ENCODE measurements at regions not wholly inside any gene's neighbourhood (a gene's known extent, or its start where the extent isn't known, plus 50 kb on each side); places are given as distances from the start of the nearest gene placed in this dataset.
"Not testable (repeated sequence)": the region's sequence is repeated elsewhere in the genome, so short reads cannot be mapped to it uniquely, and the experiment has no call there.

DNA sequence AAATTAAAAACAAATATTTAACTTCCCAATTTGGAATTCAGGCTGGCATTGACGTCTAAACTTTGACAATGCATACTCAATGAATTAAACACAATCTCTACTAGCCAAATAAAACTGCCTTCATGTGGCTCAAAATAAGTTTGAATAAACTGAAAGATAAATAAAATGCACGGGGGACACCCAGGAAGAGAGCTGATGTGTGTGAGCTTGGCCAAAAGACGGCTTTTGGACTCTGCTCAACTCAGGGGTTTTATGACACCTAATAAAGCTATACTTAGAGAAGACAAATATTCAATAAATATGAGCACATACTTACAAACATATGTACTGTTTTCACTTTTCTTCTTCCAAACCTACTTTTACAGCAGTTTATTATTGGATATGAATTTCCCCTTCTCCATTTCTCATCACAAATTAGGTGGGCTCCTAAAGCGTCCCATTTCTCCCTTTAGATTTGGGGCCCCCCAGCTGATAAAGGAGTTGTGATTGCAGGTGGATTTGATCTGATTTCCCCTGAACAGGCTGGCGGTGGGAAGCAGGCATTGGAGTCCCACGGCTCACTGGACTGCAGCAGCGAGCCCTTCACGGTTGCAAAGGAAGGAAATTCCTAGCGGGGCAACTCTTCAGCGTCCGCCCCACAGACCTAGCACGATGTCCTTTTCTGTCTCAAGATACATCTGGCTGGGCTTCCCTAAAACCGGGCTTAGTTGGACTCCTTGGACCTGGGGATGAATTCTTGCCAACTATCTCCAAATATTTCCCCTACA, 79.6 kb downstream of the INSIG1 start:
- no peak for DNase-seq (ENCODE audit: low spot score)

- DNase-seq (ENCODE audit: low spot score), result peak; percentile 32
These were observed 79.9 kb upstream of the EN2 start for GRCh38 chr7:155377838-155378579.

GRCh38 chr7:155378580-155378934, 79.4 kb upstream of the EN2 start:
- no peak for DNase-seq (ENCODE audit: low spot score)

- DNase-seq (ENCODE audit: low spot score), result no peak
These were observed 78.7 kb upstream of the EN2 start for GRCh38 chr7:155378959-155379871.

DNA sequence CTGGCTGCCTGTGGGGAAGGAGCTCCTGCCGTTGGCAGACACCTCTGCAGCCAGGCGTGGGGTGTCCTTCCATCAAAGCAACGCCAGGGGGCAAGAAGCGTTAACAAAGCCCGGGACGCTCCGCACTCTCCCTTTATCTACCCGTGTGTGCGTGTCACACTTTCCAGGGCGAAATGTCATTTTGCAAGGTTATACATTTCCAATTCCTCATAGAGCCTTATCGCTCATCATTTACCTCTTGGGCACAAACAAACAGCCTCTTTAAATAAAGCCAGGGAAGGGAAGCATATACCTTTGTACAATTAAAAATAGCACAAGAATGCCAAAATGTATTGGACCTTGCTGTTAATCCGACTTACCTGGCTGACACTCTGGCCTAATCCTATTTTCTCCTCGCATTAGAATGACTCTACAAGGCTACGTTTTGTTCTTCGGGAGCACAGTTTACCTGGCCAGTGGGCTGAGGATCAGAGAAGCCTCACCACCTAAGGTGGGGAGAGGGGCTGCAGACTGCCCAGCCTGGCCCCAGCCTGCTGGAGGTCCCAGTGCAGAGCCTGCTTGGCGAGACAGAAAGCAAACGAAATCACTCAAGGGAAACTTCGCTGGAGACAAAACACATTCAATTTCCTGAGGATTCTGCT, 77.6 kb upstream of the EN2 start:
- peak; percentile 87 for DNase-seq (ENCODE audit: low spot score)

DNA sequence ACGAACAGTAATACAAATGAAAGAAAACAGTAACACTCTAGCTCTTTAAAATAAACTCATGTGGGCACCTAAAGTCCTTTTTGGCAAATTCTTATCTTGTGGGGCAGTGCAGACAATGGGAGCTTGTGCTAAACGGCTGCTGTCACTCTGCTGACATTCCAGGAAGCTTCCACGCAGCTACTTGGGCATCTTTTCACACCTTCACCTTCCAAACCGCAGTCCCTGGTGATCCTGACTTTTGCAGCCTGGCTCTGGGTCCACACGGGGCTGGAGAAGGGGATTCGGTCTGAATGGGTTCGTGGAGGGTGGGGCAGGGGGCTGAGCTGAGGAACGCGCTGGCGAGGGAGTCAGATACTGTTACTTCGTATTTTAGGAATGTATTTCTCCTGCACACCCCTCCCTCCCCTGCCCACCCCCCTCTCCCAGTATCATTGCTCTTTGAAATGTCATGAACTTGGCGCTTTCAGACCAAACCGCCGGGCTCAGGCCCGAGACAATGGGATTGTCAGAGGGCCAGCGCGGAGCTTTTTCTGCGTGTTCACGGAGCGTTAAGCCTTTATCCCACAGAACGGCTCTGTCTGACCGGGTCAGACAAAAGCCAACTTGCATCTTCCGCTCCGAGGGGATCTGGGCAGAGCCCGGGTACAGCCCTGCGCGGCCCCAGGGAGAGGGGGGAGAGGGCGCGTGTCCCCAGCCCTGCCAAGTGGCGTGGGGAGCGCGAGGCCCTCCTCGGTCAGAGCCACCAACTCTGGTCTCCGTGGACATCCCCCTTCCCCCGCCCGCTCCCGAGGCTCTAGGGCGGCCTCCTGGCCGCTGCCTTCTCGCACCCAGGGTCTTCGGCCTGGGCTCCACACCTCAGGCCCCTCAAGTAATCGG, 76.7 kb upstream of the EN2 start:
- DNase-seq (ENCODE audit: low spot score), result no peak

GRCh38 chr7:155381852-155382801, 75.8 kb upstream of the EN2 start:
- no peak for DNase-seq (ENCODE audit: low spot score)

GRCh38 chr7:155382802-155383171, 75.1 kb upstream of the EN2 start:
- no peak for DNase-seq (ENCODE audit: low spot score)

GRCh38 chr7:155383756-155384491, 74.0 kb upstream of the EN2 start:
- DNase-seq (ENCODE audit: low spot score), result no peak

DNA sequence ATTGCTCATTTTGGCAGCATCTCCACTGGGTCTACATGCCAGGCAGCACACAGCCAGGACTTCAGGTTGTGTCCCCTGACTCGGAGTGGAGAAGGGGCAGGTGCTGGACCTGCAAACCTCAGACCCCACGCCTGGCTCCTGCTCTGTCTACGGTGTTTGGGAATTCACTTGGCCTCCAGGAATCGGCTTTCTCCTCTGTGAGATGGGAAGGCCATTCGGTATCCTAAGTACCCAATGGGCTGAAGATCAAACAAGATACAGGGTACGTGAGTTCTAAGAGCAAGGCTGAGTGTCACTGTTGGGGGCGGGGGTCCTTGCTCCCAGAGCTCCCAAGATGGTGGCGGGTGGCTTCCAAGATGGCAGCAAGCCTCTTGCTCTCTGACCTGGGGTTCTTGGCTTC, 73.2 kb upstream of the EN2 start:
- DNase-seq (ENCODE audit: low spot score), result no peak

GRCh38 chr7:155385182-155385581, 72.7 kb upstream of the EN2 start:
- DNase-seq (ENCODE audit: low spot score), result not testable (repeated sequence)

- no peak for DNase-seq (ENCODE audit: low spot score)
These were observed 71.3 kb upstream of the EN2 start for GRCh38 chr7:155386608-155387007.

GRCh38 chr7:155387066-155387620, 70.8 kb upstream of the EN2 start:
- no peak for DNase-seq (ENCODE audit: low spot score)

GRCh38 chr7:155388561-155388960, 69.4 kb upstream of the EN2 start:
- no peak for DNase-seq (ENCODE audit: low spot score)

- no peak for DNase-seq (ENCODE audit: low spot score)
These were observed 66.5 kb upstream of the EN2 start for GRCh38 chr7:155391414-155391813.

DNA sequence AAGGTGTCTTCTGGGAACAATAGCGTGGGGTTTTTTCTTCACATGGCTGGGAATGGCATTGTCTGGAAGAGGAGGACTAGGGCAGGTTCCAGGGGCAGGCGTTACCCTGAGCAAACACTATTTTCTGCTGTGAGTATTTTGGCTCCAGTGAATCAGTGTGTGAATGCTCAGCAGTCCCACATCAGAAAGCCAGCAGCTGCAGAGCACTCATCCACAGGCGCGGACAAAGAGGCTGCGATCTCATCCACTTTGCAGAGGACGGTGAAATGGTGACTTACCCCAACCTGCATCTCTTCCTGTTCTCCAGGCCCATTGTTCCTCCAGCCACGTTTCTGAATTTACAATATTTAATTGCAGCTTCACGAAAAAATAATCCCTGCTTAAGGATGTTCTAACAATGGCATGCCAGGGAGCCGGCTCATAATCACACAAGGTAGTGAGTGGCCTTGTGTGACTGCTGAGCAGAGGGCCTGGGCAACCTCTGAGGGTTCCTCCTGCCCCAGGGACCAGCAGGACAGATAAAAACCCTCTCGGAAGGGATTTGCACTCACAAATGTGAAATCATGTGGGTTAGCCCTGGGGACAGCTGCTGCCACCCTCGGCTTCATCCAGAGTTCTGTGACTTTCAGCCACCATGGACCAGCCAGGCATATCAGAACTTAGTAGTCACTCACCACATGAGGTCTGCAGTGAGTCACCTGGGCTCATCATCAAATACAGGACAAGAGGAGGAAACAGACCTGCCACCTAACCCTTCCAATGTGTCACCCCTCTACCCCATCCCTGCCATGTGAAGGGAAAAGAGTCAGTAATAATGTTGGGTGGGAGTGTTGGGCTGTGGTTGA, 65.0 kb upstream of the EN2 start:
- no peak for DNase-seq (ENCODE audit: low spot score)

GRCh38 chr7:155394413-155394812, 63.5 kb upstream of the EN2 start:
- DNase-seq (ENCODE audit: low spot score), result no peak

DNA sequence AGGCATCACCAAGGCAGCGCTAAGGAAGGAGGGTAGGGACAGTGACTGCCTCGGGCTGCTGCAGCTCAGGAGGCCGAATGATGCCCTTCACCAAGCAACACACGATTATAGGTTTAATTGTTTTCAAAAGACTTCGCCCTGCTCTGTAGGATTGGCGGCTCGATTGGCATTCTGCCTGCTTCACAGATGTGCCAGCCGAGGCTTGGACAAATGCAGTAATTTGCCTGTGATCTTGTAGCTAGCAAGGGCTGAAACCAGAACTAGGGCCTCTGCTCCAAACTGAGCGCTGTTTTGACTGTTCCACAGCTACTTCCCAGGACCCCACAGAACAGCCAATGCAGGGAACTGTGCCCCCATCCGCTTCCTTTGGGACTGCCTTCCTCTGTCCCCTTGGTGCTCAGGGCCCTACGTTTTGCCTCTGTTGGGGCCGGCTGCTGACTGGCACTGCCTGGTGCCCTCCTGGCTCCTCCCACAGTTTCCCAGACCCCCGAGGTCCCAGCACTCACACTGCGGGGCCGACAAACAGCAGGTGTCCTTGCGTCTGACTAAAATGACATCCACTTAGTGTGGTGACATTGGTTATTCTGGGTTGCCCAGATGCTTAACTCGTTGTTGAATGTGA, 62.6 kb upstream of the EN2 start:
- no peak for DNase-seq (ENCODE audit: low spot score)

Measured in AG08395 (cell line).